ENCODE measurements at regions not wholly inside any gene's neighbourhood (a gene's known extent, or its start where the extent isn't known, plus 50 kb on each side); places are given as distances from the start of the nearest gene placed in this dataset.

- intact Hi-C loops (cut with micrococcal nuclease) = no loop called here
- ATAC-seq (no peak), DNase-seq (ENCODE audit: low read depth, low spot score) (no peak)
- TF ChIP-seq SP1 (IDR thresholded peaks at IDR 0.05; ENCODE audit: low read depth) = no peak
- no peak for TF ChIP-seq SIN3A (IDR thresholded peaks at IDR 0.05; ENCODE audit: low read depth)
- no peak for TF ChIP-seq ZNF274 (IDR thresholded peaks at IDR 0.05; ENCODE audit: low read depth, low read length)
- TF ChIP-seq JUND (IDR thresholded peaks at IDR 0.05) = no peak
- TF ChIP-seq POLR2AphosphoS5 (IDR thresholded peaks at IDR 0.05; ENCODE audit: low read depth, low read length) = no peak
- TF ChIP-seq YY1 (IDR thresholded peaks at IDR 0.05; ENCODE audit: extremely low read depth, insufficient replicate concordance, low read depth, low read length) = no peak
- TF ChIP-seq, protein P1, sequence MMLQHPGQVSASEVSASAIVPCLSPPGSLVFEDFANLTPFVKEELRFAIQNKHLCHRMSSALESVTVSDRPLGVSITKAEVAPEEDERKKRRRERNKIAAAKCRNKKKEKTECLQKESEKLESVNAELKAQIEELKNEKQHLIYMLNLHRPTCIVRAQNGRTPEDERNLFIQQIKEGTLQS (IDR thresholded peaks at IDR 0.05) = no peak
- no peak for TF ChIP-seq EZH2 (IDR thresholded peaks at IDR 0.05)
- TF ChIP-seq POLR2A (IDR thresholded peaks at IDR 0.05; ENCODE audit: borderline replicate concordance, extremely low read depth, insufficient read depth, insufficient read length) = no peak
- TF ChIP-seq ELF1 (IDR thresholded peaks at IDR 0.05; ENCODE audit: borderline replicate concordance, low read depth) = no peak
- no peak for TF ChIP-seq SRF (IDR thresholded peaks at IDR 0.05; ENCODE audit: low read depth)
- TF ChIP-seq CBX3 (IDR thresholded peaks at IDR 0.05; ENCODE audit: low read depth) = no peak
- TF ChIP-seq, protein P2, sequence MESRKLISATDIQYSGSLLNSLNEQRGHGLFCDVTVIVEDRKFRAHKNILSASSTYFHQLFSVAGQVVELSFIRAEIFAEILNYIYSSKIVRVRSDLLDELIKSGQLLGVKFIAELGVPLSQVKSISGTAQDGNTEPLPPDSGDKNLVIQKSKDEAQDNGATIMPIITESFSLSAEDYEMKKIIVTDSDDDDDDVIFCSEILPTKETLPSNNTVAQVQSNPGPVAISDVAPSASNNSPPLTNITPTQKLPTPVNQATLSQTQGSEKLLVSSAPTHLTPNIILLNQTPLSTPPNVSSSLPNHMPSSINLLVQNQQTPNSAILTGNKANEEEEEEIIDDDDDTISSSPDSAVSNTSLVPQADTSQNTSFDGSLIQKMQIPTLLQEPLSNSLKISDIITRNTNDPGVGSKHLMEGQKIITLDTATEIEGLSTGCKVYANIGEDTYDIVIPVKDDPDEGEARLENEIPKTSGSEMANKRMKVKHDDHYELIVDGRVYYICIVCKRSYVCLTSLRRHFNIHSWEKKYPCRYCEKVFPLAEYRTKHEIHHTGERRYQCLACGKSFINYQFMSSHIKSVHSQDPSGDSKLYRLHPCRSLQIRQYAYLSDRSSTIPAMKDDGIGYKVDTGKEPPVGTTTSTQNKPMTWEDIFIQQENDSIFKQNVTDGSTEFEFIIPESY (IDR thresholded peaks at IDR 0.05; ENCODE audit: extremely low read depth, insufficient replicate concordance, low read length) = no peak
- no peak for TF ChIP-seq RAD21 (IDR thresholded peaks at IDR 0.05; ENCODE audit: low read depth)
- no peak for TF ChIP-seq CEBPB (IDR thresholded peaks at IDR 0.05; ENCODE audit: low read depth)
- TF ChIP-seq MAX (IDR thresholded peaks at IDR 0.05) = no peak
- no peak for TF ChIP-seq TCF7L2 (IDR thresholded peaks at IDR 0.05; ENCODE audit: borderline replicate concordance, extremely low read depth, insufficient read depth, insufficient read length)
- TF ChIP-seq FOSL1 (IDR thresholded peaks at IDR 0.05; ENCODE audit: low read depth) = no peak
- ChIA-PET CTCF (no interaction called here), RAD21 (ENCODE audit: low non-redundant PET in 1 of 2, low total read pairs in 2 of 2, uncharacterized antibody in 2 of 2, unreplicated experiment in 2 of 2) (no interaction called here), POLR2A (no interaction called here)
- no peak overlapping the region for H3K4me3 ChIP-seq (replicated peaks in 1 of 2; ENCODE audit: low read depth in 1 of 2, low read length in 2 of 2)
- H3K79me2 ChIP-seq (ENCODE audit: insufficient read depth, low read length) = no peaks in the 10 kb centered on the region
- H3K9me3 ChIP-seq (ENCODE audit: control insufficient read depth in 1 of 2, insufficient read depth in 1 of 2, low read depth in 1 of 2, low read length in 2 of 2) = peaks cover 7 to 12% of the 10 kb centered on the region in 2 experiments; a peak in 2 of 4 replicates
- no peaks in the 10 kb centered on the region for H3K27me3 ChIP-seq (ENCODE audit: insufficient read depth, low read length)
- H3K36me3 ChIP-seq (ENCODE audit: control insufficient read depth in 1 of 2, insufficient read depth in 2 of 2, low read length in 2 of 2) = no peaks in the 10 kb centered on the region
- no peak overlapping the region for H3K4me2 ChIP-seq (ENCODE audit: low read length)
- no peaks in the 10 kb centered on the region for H3K4me1 ChIP-seq (ENCODE audit: control insufficient read depth in 1 of 2, insufficient read depth in 2 of 2, low read length in 2 of 2)
- H2AFZ ChIP-seq (ENCODE audit: low read depth, low read length, poor library complexity, severe bottlenecking) = no peak overlapping the region
- no peak overlapping the region for H3K27ac ChIP-seq (ENCODE audit: low read depth, low read length)
- no peak overlapping the region for H3K9ac ChIP-seq (ENCODE audit: low read length)
- no peaks in the 10 kb centered on the region for H4K20me1 ChIP-seq (ENCODE audit: insufficient read depth)
- no peaks in the 10 kb centered on the region for H3K9me2 ChIP-seq (ENCODE audit: insufficient read depth)
- no TSS peak for BruUV-seq (replicated peaks)
These were observed 733.7 kb upstream of the POU3F3 start for GRCh38 chr2:104120171-104120570.
